Ectodermal cell (in vitro differentiated cells): ENCODE measurements at regions not wholly inside any gene's neighbourhood (a gene's known extent, or its start where the extent isn't known, plus 50 kb on each side); places are given as distances from the start of the nearest gene placed in this dataset.
"Not testable (repeated sequence)": the region's sequence is repeated elsewhere in the genome, so short reads cannot be mapped to it uniquely, and the experiment has no call there.

Experiments used
- H3K27ac ChIP-seq: 2 replicates; pipeline ENCODE4 v1.7.0; 2013; ENCODE audit warnings: mild to moderate bottlenecking, low read depth, low read length; ENCODE audit not compliant: insufficient read depth, poor library complexity, severe bottlenecking
- H3K27me3 ChIP-seq: 2 replicates; pipeline ENCODE4 v1.7.0; 2013; ENCODE audit warnings: mild to moderate bottlenecking, low read length; ENCODE audit not compliant: insufficient read depth, control insufficient read depth, poor library complexity, severe bottlenecking
- H3K36me3 ChIP-seq: one replicate; pipeline ENCODE4 v1.7.0; 2013; ENCODE audit warnings: low read length; ENCODE audit not compliant: control insufficient read depth, insufficient read depth
- H3K4me1 ChIP-seq: one replicate; pipeline ENCODE4 v1.7.0; 2013; ENCODE audit warnings: low read length; ENCODE audit not compliant: control insufficient read depth, insufficient read depth
- H3K4me3 ChIP-seq: 2 replicates; pipeline ENCODE4 v1.7.0; 2013; ENCODE audit warnings: low read depth, low read length, control low read depth; ENCODE audit not compliant: insufficient read depth
- H3K9me3 ChIP-seq: 2 replicates; pipeline ENCODE4 v1.7.0; 2013; ENCODE audit warnings: mild to moderate bottlenecking, low read length, moderate library complexity; ENCODE audit not compliant: control insufficient read depth
- WGBS, 2 experiments: methylation state at CpG; one replicate each; pipeline ENCODE4 v1.1.7; 2013; ENCODE audit warnings: missing lambda C conversion rate in 2 of 2; 5-methylcytosine and 5-hydroxymethylcytosine counted together

DNA sequence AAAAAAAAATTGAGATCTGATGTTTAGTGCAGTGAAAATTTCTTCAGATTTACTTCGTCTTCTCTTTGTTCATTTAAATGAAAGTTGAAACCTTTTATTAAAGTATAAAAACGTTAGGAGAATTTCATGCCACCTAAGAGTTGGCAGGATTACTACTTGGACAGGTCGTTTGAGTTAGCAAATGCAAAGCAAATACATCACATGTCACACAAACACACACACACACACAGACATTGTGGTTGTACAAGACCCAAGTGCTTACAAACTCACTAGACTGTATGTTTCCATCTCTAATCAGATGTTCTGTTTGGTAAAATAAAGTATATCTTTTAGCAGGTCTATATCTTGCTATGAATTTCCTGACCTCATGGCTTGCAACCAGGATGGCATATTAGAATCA is 185.6 kb upstream of the COX10 start:
- H3K36me3 ChIP-seq, result no peaks in the 10 kb centered on the region
- H3K4me1 ChIP-seq, result no peaks in the 10 kb centered on the region
- no peaks in the 10 kb centered on the region for H3K9me3 ChIP-seq

DNA sequence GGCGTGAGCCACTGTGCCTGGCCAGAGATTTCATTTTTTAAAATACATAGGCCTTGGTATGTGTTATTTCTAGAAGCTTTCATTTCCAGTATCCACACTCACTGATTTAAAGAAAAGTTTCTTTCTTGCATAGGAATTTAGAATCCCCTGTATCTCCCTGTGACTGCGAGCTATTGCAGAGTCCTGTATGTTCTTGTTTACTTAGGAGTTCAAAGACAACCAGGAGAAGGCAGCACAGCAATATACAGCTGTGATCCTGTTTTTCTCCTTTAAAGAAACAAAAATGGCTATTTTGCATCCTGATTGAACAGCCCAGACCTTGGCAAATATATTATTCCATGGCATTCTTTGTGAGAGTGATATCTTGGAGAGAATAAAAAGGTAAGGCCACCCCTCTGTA is 185.0 kb upstream of the COX10 start:
- 95 to 100% methylated on average over 1 to 2 of the region's 2 CpGs for WGBS, 2 experiments
- H3K4me3 ChIP-seq, result no peak overlapping the region

More for the DNA sequence above, 185.6 kb upstream of the COX10 start:
- H3K27me3 ChIP-seq, result no peaks in the 10 kb centered on the region
- no peak overlapping the region for H3K27ac ChIP-seq
- WGBS, 2 experiments, result 95 to 100% methylated on average over 3 of the region's 3 CpGs
- no peak overlapping the region for H3K4me3 ChIP-seq

DNA sequence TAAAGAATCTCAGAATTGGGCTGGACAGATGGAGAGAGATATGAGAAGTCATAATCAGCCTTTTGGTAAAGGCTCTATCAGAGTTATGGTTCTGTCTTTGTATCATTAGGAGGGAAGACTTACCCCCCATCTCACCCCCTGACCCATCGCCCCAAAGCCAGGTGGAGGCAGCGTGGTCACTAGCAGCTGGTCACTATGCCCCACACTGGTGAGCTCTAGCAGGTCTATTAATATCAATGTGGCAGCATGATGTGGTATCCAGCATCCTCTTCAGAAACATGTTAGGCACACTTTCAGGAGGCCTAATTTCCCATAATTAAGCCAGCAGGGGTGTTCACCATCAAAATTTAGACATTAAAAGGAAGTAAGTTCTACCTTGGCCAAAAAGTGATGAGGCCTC is 183.8 kb upstream of the COX10 start:
- 80 to 96% methylated on average over 2 of the region's 2 CpGs for WGBS, 2 experiments
- no peaks in the 10 kb centered on the region for H3K27me3 ChIP-seq
- H3K9me3 ChIP-seq, result no peaks in the 10 kb centered on the region
- no peak overlapping the region for H3K27ac ChIP-seq
- no peak overlapping the region for H3K4me3 ChIP-seq
- H3K36me3 ChIP-seq, result no peaks in the 10 kb centered on the region
- H3K4me1 ChIP-seq, result no peaks in the 10 kb centered on the region

More for the DNA sequence above, 185.0 kb upstream of the COX10 start:
- H3K9me3 ChIP-seq, result no peaks in the 10 kb centered on the region
- no peaks in the 10 kb centered on the region for H3K4me1 ChIP-seq
- H3K27me3 ChIP-seq, result no peaks in the 10 kb centered on the region
- no peak overlapping the region for H3K27ac ChIP-seq
- no peaks in the 10 kb centered on the region for H3K36me3 ChIP-seq

- H3K4me3 ChIP-seq, result no peak overlapping the region
- no peaks in the 10 kb centered on the region for H3K9me3 ChIP-seq
- H3K27ac ChIP-seq, result no peak overlapping the region
- H3K4me1 ChIP-seq, result no peaks in the 10 kb centered on the region
- no peaks in the 10 kb centered on the region for H3K36me3 ChIP-seq
- H3K27me3 ChIP-seq, result no peaks in the 10 kb centered on the region
- whole genome bisulfite sequencing, 2 experiments, result 88 to 92% methylated on average over 6 of the region's 6 CpGs
These were observed 183.1 kb upstream of the COX10 start for GRCh38 chr17:13885953-13886889.

DNA sequence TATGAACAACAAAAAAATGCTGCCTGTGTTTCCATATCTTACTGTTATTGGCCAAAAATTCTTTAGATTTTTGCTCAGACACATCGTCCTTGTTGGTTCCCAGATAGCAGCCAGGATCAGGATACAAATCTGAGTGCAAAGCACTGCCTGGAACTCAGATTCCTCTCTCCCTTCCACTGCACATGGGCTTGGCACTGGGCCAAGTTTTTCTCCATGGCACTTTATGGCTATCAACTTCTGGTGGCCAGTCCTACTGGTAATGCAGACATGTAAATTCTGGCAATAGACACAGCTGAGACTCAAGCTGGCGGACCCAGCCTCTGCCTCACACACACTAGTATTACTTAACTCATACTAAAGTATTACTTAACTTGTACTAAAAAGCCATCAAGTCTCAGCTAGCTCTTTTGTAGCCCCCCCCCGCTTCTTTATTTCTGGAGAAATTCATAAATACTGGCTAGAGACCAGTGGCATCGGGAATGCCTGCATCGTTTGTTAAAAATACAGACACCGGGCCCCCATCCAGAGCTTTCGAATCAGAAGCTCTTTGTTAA is 181.2 kb upstream of the COX10 start:
- Histone ChIP-seq H3K36me3 (no peaks in the 10 kb centered on the region), H3K9me3 (no peaks in the 10 kb centered on the region), H3K27me3 (no peaks in the 10 kb centered on the region), H3K27ac (no peak overlapping the region), H3K4me1 (no peaks in the 10 kb centered on the region), H3K4me3 (no peak overlapping the region)
- 93 to 95% methylated on average over 7 of the region's 7 CpGs for WGBS, 2 experiments

- not testable (repeated sequence) for H3K9me3 ChIP-seq, H3K4me3 ChIP-seq, H3K36me3 ChIP-seq, H3K27me3 ChIP-seq, H3K27ac ChIP-seq, H3K4me1 ChIP-seq
These were observed 160.3 kb upstream of the COX10 start for GRCh38 chr17:13908971-13909370.

- H3K9me3 ChIP-seq, result no peaks in the 10 kb centered on the region
- 92 to 96% methylated on average over 11 of the region's 11 CpGs for WGBS, 2 experiments
These were observed 159.3 kb upstream of the COX10 start for GRCh38 chr17:13909901-13910519.

GRCh38 chr17:13917634-13918033 is 151.7 kb upstream of the COX10 start:
- H3K9me3 ChIP-seq, result no peaks in the 10 kb centered on the region
- peaks cover 5% of the 10 kb centered on the region for H3K4me1 ChIP-seq
- no peak overlapping the region for H3K27ac ChIP-seq

More at GRCh38 chr17:13909901-13910519, 159.3 kb upstream of the COX10 start:
- no peaks in the 10 kb centered on the region for H3K27me3 ChIP-seq
- H3K27ac ChIP-seq, result no peak overlapping the region
- H3K36me3 ChIP-seq, result no peaks in the 10 kb centered on the region
- H3K4me3 ChIP-seq, result no peak overlapping the region
- H3K4me1 ChIP-seq, result no peaks in the 10 kb centered on the region

DNA sequence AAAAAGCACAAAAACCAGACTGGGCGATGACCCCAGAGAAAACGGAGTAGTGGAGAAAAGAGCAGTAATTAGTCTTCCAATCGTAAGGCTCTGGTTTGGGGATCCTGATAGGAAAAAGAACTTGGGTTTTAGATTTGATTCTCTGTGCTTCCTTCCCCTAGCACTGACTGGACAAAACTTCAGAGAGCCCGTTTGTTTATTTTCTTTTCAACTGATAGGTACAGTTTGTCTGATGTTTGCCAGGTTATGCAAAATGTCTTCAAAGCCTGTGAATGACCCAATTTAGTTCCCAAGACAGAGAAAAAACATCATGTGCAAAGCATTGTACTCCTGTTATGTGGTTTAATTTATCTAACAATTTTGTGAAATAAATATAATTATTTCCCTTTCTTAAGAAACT is 151.1 kb upstream of the COX10 start:
- 91 to 93% methylated on average over 4 of the region's 4 CpGs for WGBS, 2 experiments

More at GRCh38 chr17:13917634-13918033, 151.7 kb upstream of the COX10 start:
- Histone ChIP-seq H3K4me3 (no peak overlapping the region), H3K27me3 (no peaks in the 10 kb centered on the region), H3K36me3 (no peaks in the 10 kb centered on the region)

DNA sequence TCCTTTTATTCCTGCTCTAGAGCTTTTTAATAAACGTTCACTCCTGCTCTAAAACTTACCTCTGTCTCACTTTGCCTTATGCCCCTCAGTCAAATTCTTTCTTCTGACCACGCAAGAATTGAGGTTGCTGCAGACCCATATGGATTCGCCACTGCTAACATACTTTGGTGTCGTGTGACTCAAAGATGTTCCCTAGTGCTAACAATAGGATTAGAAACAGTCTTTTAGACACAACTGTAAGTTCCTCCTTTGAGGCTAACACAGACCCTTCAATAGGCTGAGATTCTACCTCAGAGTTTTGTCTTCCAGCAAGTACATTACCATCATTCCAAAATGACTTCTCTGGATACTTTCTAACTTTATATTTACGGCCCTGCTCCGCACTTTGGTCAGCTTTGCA is 149.5 kb upstream of the COX10 start:
- H3K9me3 ChIP-seq, result no peaks in the 10 kb centered on the region
- no peak overlapping the region for H3K4me3 ChIP-seq
- no peaks in the 10 kb centered on the region for H3K27me3 ChIP-seq
- peaks cover 5% of the 10 kb centered on the region for H3K4me1 ChIP-seq
- H3K36me3 ChIP-seq, result no peaks in the 10 kb centered on the region
- WGBS, 2 experiments, result 88 to 94% methylated on average over 6 of the region's 6 CpGs
- H3K27ac ChIP-seq, result no peak overlapping the region

More for the DNA sequence above, 151.1 kb upstream of the COX10 start:
- H3K4me3 ChIP-seq, result no peak overlapping the region
- no peak overlapping the region for H3K27ac ChIP-seq
- H3K27me3 ChIP-seq, result no peaks in the 10 kb centered on the region
- no peaks in the 10 kb centered on the region for H3K9me3 ChIP-seq
- H3K4me1 ChIP-seq, result peaks cover 5% of the 10 kb centered on the region
- no peaks in the 10 kb centered on the region for H3K36me3 ChIP-seq
